ENCODE measurements at regions not wholly inside any gene's neighbourhood (a gene's known extent, or its start where the extent isn't known, plus 50 kb on each side); places are given as distances from the start of the nearest gene placed in this dataset.

DNA sequence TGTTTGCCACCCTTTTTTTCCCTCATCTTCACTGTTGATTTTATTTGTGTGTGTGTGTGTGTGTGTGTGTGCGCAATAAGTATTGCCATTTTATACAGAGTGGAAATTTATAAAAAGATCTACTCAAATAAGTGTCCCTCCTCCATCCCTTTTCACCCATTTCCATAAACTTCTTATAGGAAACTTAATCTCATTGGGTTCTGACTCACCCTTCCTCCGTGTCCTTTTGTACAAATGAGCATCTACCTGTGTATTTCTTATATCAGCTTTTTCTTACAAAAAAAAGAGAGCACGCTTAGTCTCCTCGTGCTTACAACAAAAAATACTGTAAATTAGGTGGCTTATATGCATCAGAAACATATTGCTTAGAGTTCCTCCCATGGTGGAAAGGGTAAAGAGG is 711.2 kb upstream of the CDH7 start:
- Mint-ChIP-seq H3K4me3 (ENCODE audit: unreplicated experiment) (no peak overlapping the region), H3K4me1 (ENCODE audit: unreplicated experiment) (no peaks in the 10 kb centered on the region), H3K9me3 (ENCODE audit: unreplicated experiment) (no peaks in the 10 kb centered on the region), H3K36me3 (ENCODE audit: low read depth, unreplicated experiment) (no peaks in the 10 kb centered on the region), H3K27ac (ENCODE audit: unreplicated experiment) (no peak overlapping the region), H3K27me3 (ENCODE audit: unreplicated experiment) (no peaks in the 10 kb centered on the region)
- no peak for DNase-seq (ENCODE audit: low spot score)
- TF ChIP-seq CTCF (IDR thresholded peaks at IDR 0.05; ENCODE audit: unreplicated experiment), result no peak

- Mint-ChIP-seq H3K4me3 (ENCODE audit: unreplicated experiment) (no peak overlapping the region), H3K4me1 (ENCODE audit: unreplicated experiment) (no peaks in the 10 kb centered on the region), H3K9me3 (ENCODE audit: unreplicated experiment) (no peaks in the 10 kb centered on the region), H3K36me3 (ENCODE audit: low read depth, unreplicated experiment) (no peaks in the 10 kb centered on the region), H3K27me3 (ENCODE audit: unreplicated experiment) (peaks cover 1% of the 10 kb centered on the region), H3K27ac (ENCODE audit: unreplicated experiment) (no peak overlapping the region)
- DNase-seq (ENCODE audit: low spot score), result no peak
- TF ChIP-seq CTCF (IDR thresholded peaks at IDR 0.05; ENCODE audit: unreplicated experiment), result no peak
These were observed 715.1 kb upstream of the CDH7 start for GRCh38 chr18:65035701-65036100.

DNA sequence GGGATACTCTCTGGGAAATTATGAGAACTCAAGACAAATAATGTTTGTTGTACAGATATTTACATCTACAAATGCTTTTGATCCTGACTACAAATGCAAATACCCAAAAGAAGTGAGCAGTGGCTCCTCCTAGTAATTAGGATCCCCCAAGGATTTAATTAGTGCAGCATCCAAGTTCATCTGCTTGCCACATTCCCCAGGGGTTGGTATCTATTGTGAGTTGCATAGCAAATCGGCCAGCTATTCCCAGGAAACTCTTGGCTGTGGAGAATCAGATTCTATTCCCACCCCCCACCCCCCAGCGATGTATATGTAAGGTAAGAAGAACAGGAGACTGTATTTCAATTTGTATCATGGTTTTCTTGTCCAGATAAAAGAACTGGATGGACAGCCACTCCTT is 725.1 kb upstream of the CDH7 start:
- no peaks in the 10 kb centered on the region for H3K9me3 Mint-ChIP-seq (ENCODE audit: unreplicated experiment)
- no peak overlapping the region for H3K4me3 Mint-ChIP-seq (ENCODE audit: unreplicated experiment)
- no peak for DNase-seq (ENCODE audit: low spot score)
- no peak overlapping the region for H3K27ac Mint-ChIP-seq (ENCODE audit: unreplicated experiment)
- H3K4me1 Mint-ChIP-seq (ENCODE audit: unreplicated experiment), result no peaks in the 10 kb centered on the region
- no peaks in the 10 kb centered on the region for H3K27me3 Mint-ChIP-seq (ENCODE audit: unreplicated experiment)
- TF ChIP-seq CTCF (IDR thresholded peaks at IDR 0.05; ENCODE audit: unreplicated experiment), result no peak
- H3K36me3 Mint-ChIP-seq (ENCODE audit: low read depth, unreplicated experiment), result no peaks in the 10 kb centered on the region

DNA sequence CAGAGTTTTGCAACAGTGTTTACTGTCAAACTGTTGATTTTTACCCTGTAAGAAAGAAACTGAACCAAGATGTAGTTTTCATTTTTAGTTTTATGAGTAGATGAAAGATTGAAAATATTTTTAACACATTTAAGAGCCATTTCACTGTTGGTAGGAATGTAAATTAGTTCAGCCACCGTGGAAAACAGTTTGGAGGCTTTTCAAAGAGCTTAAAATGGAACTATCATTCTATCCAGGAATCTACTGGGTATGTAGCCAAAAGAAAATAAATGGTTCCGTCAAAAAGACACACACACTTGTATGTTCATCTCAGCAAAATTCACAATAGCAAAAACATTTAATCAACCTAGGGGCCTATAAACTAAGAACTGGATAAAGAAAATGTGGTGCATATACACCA is 729.8 kb upstream of the CDH7 start:
- no peak overlapping the region for H3K4me3 Mint-ChIP-seq (ENCODE audit: unreplicated experiment)
- no peak for TF ChIP-seq CTCF (IDR thresholded peaks at IDR 0.05; ENCODE audit: unreplicated experiment)

GRCh38 chr18:65018184-65018583 is 732.6 kb upstream of the CDH7 start:
- Mint-ChIP-seq H3K27me3 (ENCODE audit: unreplicated experiment) (no peaks in the 10 kb centered on the region), H3K27ac (ENCODE audit: unreplicated experiment) (no peak overlapping the region), H3K4me1 (ENCODE audit: unreplicated experiment) (no peaks in the 10 kb centered on the region), H3K4me3 (ENCODE audit: unreplicated experiment) (no peak overlapping the region), H3K36me3 (ENCODE audit: low read depth, unreplicated experiment) (no peaks in the 10 kb centered on the region), H3K9me3 (ENCODE audit: unreplicated experiment) (no peaks in the 10 kb centered on the region)
- no peak for DNase-seq (ENCODE audit: low spot score)
- TF ChIP-seq CTCF (IDR thresholded peaks at IDR 0.05; ENCODE audit: unreplicated experiment), result no peak

More for the DNA sequence above, 729.8 kb upstream of the CDH7 start:
- H3K9me3 Mint-ChIP-seq (ENCODE audit: unreplicated experiment), result no peaks in the 10 kb centered on the region
- no peaks in the 10 kb centered on the region for H3K4me1 Mint-ChIP-seq (ENCODE audit: unreplicated experiment)
- H3K27ac Mint-ChIP-seq (ENCODE audit: unreplicated experiment), result no peak overlapping the region
- no peak for DNase-seq (ENCODE audit: low spot score)
- H3K36me3 Mint-ChIP-seq (ENCODE audit: low read depth, unreplicated experiment), result no peaks in the 10 kb centered on the region
- H3K27me3 Mint-ChIP-seq (ENCODE audit: unreplicated experiment), result no peaks in the 10 kb centered on the region

Measured in endothelial cell (in vitro differentiated cells).